ENCODE measurements at regions not wholly inside any gene's neighbourhood (a gene's known extent, or its start where the extent isn't known, plus 50 kb on each side); places are given as distances from the start of the nearest gene placed in this dataset.

DNA sequence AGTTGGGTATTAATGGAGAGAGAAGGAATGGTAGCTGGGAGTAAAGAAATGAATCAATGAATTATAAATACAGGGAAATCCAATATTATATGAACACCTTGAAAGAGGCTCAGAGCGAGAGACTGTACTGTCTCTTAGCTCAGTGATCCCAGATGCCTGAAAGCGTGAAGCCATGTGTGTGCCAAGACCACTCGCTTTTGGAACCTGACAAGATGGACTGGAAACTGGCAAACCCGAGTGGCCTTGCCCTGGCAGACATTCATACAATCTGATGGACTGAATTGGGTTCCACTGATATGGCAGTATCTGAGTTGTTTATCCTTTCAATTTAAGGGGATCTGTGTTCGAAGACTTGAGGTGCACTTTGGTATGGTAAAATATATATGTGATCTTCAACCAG, 170.3 kb downstream of the ERCC6L2 start:
- Histone ChIP-seq H3K79me2 (ENCODE audit: insufficient read depth, low read length) (no peaks in the 10 kb centered on the region), H3K36me3 (ENCODE audit: insufficient read depth, low read length) (no peaks in the 10 kb centered on the region), H3K4me1 (ENCODE audit: insufficient read depth, low read length, poor library complexity, severe bottlenecking) (peaks cover 2% of the 10 kb centered on the region), H2AFZ (ENCODE audit: low read length) (no peak overlapping the region), H3F3A (ENCODE audit: low read depth) (no peaks in the 10 kb centered on the region), H4K20me1 (ENCODE audit: insufficient read depth, low read length, poor library complexity, severe bottlenecking) (no peaks in the 10 kb centered on the region), H3K9ac (ENCODE audit: low read depth, low read length, poor library complexity, severe bottlenecking) (no peak overlapping the region), H3K27me3 (ENCODE audit: insufficient read depth, low read length, poor library complexity, severe bottlenecking) (no peaks in the 10 kb centered on the region), H3K4me2 (ENCODE audit: low read depth, low read length, poor library complexity, severe bottlenecking) (no peak overlapping the region), H3K9me3 (ENCODE audit: insufficient read depth, low read depth, low read length) (no peaks in the 10 kb centered on the region), H3K9me2 (replicated peaks; ENCODE audit: low read depth, low read length) (no peaks in the 10 kb centered on the region), H3K4me3 (ENCODE audit: low read length, poor library complexity, severe bottlenecking) (no peak overlapping the region)
- no peak for TF ChIP-seq EZH2phosphoT487 (IDR thresholded peaks at IDR 0.05; ENCODE audit: borderline replicate concordance)
- TF ChIP-seq, protein P1, sequence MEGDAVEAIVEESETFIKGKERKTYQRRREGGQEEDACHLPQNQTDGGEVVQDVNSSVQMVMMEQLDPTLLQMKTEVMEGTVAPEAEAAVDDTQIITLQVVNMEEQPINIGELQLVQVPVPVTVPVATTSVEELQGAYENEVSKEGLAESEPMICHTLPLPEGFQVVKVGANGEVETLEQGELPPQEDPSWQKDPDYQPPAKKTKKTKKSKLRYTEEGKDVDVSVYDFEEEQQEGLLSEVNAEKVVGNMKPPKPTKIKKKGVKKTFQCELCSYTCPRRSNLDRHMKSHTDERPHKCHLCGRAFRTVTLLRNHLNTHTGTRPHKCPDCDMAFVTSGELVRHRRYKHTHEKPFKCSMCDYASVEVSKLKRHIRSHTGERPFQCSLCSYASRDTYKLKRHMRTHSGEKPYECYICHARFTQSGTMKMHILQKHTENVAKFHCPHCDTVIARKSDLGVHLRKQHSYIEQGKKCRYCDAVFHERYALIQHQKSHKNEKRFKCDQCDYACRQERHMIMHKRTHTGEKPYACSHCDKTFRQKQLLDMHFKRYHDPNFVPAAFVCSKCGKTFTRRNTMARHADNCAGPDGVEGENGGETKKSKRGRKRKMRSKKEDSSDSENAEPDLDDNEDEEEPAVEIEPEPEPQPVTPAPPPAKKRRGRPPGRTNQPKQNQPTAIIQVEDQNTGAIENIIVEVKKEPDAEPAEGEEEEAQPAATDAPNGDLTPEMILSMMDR (conservative IDR thresholded peaks at IDR 0.05; ENCODE audit: low read length), result no peak

DNA sequence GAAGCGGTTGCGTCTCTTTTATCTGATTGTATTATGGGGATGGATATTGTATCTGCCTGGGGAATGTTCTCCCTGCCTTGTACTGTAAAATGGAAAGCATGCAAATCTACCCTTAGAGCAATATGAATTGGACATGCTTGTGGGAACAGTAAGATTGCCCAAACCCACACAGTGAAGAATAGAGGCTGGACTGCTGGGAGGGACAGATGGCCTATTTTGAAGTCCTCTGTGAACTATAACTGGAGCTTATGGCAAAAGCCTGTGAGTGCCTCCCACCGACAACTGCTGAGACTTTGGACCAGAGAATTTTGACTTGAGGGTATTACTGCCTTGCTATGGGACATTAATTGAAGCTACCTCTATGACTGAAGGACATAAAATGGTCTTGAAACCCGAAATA, 168.9 kb downstream of the ERCC6L2 start:
- H3K27me3 ChIP-seq (ENCODE audit: insufficient read depth, low read length, poor library complexity, severe bottlenecking), result no peaks in the 10 kb centered on the region
- no peak overlapping the region for H2AFZ ChIP-seq (ENCODE audit: low read length)
- no peak for TF ChIP-seq EZH2phosphoT487 (IDR thresholded peaks at IDR 0.05; ENCODE audit: borderline replicate concordance)
- TF ChIP-seq, protein P1 (conservative IDR thresholded peaks at IDR 0.05; ENCODE audit: low read length), result no peak

DNA sequence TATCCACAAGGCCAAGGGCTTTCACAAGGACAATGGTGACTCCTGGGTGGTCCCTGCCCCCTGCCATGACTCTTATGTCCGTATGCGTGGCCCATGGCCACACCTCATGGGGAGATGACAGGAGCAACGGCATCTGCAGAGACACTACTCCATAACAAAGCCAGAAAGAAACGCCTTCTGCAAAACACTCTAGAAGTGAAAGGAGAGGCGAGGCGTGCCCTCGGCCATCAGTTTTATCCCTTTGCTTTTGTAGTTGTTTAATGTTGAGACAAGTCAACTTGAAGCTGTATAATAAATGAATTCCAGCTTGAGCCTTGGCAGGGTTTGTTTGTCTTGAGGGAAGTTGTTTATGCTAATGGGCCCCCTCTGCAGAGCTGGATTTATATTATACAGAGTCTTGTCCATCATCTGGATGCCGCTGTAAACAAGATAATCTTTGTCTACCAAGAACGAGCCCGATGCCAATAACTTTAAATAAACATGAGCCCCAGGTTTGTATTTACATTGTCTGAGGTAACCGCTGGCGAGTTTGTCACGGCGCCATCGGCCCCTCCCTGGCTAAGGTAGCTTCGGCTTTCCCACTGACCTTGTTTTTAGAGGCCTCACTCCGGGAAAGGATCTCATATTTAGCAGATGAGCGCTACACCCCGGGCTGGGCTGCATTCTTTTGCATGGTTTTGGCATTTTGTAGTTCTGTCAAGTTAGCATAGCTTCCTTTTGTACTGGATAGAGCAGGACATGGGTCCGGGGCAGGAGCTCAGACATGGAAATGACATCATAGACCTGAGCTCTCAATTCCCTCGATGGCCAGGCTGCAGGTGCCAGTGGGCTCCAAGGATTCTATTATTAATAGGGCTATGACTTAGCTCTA, 165.3 kb downstream of the ERCC6L2 start:
- Histone ChIP-seq H3K79me2 (ENCODE audit: insufficient read depth, low read length) (no peaks in the 10 kb centered on the region), H3K9ac (ENCODE audit: low read depth, low read length, poor library complexity, severe bottlenecking) (no peak overlapping the region), H3K4me3 (ENCODE audit: low read length, poor library complexity, severe bottlenecking) (no peak overlapping the region), H3K9me3 (ENCODE audit: insufficient read depth, low read depth, low read length) (no peaks in the 10 kb centered on the region), H3F3A (ENCODE audit: low read depth) (no peaks in the 10 kb centered on the region), H3K27me3 (ENCODE audit: insufficient read depth, low read length, poor library complexity, severe bottlenecking) (no peaks in the 10 kb centered on the region), H3K9me2 (replicated peaks; ENCODE audit: low read depth, low read length) (no peaks in the 10 kb centered on the region), H3K36me3 (ENCODE audit: insufficient read depth, low read length) (no peaks in the 10 kb centered on the region), H2AFZ (ENCODE audit: low read length) (no peak overlapping the region), H3K4me2 (ENCODE audit: low read depth, low read length, poor library complexity, severe bottlenecking) (no peak overlapping the region), H3K4me1 (ENCODE audit: insufficient read depth, low read length, poor library complexity, severe bottlenecking) (no peaks in the 10 kb centered on the region), H4K20me1 (ENCODE audit: insufficient read depth, low read length, poor library complexity, severe bottlenecking) (no peaks in the 10 kb centered on the region)
- TF ChIP-seq, protein P1 (conservative IDR thresholded peaks at IDR 0.05; ENCODE audit: low read length), result no peak
- no peak for TF ChIP-seq EZH2phosphoT487 (IDR thresholded peaks at IDR 0.05; ENCODE audit: borderline replicate concordance)

More for the DNA sequence above, 168.9 kb downstream of the ERCC6L2 start:
- no peaks in the 10 kb centered on the region for H3K9me2 ChIP-seq (replicated peaks; ENCODE audit: low read depth, low read length)
- no peaks in the 10 kb centered on the region for H3K9me3 ChIP-seq (ENCODE audit: insufficient read depth, low read depth, low read length)
- H3F3A ChIP-seq (ENCODE audit: low read depth), result no peaks in the 10 kb centered on the region
- H4K20me1 ChIP-seq (ENCODE audit: insufficient read depth, low read length, poor library complexity, severe bottlenecking), result no peaks in the 10 kb centered on the region
- H3K4me1 ChIP-seq (ENCODE audit: insufficient read depth, low read length, poor library complexity, severe bottlenecking), result peaks cover 2% of the 10 kb centered on the region
- no peak overlapping the region for H3K9ac ChIP-seq (ENCODE audit: low read depth, low read length, poor library complexity, severe bottlenecking)
- H3K36me3 ChIP-seq (ENCODE audit: insufficient read depth, low read length), result no peaks in the 10 kb centered on the region
- H3K79me2 ChIP-seq (ENCODE audit: insufficient read depth, low read length), result no peaks in the 10 kb centered on the region
- no peak overlapping the region for H3K4me3 ChIP-seq (ENCODE audit: low read length, poor library complexity, severe bottlenecking)
- H3K4me2 ChIP-seq (ENCODE audit: low read depth, low read length, poor library complexity, severe bottlenecking), result no peak overlapping the region

Data from Loucy (cell line).